ENCODE measurements at regions not wholly inside any gene's neighbourhood (a gene's known extent, or its start where the extent isn't known, plus 50 kb on each side); places are given as distances from the start of the nearest gene placed in this dataset.

DNA sequence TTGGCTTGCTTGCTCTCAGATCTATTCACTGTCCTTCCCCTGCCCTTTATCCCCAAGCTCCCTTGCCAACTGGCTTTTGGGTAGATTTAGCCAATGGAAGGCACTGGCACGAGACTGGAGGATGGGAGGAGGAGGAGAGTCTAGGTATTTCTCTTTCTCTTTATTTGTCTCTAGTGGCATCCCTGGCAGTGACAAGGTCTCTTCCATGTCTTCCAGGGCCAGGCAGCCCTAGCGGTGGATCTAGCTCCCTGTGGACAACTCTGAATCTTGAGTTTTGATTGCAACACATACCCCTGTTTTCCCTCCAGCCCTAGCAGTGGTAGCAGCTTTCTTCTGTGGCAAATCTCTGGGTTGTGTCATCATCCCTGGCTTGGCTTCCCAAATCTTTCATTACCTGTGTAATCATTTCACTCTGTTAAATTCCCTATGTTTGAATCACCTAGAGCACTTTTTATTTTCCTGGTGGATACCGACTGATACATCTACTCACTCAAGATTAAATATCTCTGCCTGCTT, 171.1 kb upstream of the IRX6 start:
- in situ Hi-C loops (cut with HindIII; ENCODE audit: low sequenced_read_pairs) = no loop called here

DNA sequence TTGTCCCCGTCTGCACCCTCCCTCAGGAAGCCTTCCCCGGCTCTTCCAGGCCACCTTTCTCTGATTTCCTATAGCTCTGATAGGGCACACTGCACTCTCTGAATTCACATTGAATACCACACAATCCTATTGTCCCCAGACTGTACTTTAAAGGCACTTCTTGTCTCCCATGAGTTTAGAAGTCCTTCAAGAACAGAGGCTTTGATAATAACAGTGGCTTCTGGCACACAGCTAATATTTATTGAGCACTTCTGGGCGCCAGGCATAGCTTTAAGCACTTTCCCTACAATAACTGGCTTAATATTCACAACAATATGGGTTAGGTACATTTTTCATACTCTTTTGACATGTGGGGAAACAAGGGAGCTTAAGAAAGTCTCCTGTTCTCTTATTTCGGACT, 169.7 kb upstream of the IRX6 start:
- in situ Hi-C loops (cut with HindIII; ENCODE audit: low sequenced_read_pairs) = no loop called here

DNA sequence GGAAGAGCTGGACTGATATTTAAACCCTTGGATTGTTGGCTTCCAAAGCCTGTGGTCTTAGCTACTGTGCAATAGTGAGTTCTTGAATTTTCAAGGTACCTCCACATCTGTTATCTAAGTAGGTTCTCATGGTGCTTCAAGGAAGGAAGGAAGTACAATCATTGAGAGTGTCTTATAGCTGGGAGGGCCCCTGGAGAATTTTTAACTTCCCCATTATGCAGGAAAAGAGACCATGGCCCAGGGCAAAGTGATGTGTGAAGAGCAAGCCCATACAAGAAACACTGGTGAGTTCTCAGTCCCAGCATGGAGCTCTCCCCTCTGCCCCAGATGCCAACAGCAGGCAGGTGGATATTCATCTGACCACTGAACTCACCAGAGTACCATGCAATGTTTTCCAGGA, 169.0 kb upstream of the IRX6 start:
- in situ Hi-C loops (cut with HindIII; ENCODE audit: low sequenced_read_pairs) = no loop called here

DNA sequence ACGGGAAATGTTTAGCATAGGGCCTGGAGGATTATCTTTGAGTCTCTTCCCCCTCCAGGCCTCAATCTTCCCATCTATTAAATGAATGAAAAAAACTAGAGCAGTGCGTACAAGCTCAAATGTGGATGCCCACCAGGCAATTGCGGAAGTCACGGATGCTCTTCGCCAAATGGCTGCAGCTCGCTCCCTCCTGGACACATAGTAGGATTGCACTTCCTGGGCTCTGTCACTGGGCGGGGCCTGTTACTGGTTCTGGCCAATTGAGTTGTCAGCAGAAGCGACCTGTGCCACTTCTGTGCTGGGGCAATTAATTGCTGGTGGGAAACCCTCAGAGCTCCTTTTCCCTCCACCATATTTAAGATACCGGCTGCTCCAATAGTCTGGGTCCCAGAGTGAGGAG, 168.2 kb upstream of the IRX6 start:
- in situ Hi-C loops (cut with HindIII; ENCODE audit: low sequenced_read_pairs) = no loop called here

DNA sequence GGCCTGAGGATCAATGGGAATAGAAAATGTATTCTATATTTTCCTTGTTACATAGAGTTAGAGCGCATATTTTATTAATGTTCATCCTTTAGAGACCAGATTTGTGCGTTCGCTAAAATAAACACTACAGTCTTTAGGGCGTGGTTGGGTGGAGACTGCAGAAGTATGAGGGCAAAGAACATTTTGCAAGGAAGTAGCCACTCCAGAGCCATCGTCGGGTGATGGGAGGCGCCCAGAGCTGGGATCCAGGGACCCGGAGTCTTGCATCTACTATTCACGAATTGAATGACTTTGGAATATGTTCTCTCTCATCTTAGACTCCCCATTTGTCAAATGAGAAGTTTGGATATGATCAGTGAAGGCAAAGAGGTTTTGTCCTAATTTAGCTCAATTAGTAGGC, 154.2 kb upstream of the IRX6 start:
- in situ Hi-C loops (cut with HindIII; ENCODE audit: low sequenced_read_pairs) = no loop called here

DNA sequence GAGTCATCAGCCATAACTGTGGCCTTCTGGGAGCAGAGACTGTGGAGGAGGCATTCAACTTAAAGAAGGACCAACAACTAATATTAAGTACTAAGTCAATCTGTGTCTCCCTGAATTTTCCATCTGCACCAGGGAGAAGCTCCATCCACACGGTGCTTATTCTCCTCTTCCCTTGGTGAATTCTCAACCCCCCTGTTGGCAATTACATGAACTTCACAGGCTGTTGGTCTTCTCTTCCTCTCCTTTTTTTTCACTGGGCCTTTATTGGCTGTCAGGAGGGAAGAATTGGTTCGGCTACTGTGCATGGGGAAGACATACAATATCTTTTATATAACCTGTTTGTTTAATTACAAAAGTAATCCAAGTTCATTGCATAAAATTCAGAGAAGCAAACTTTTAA, 152.8 kb upstream of the IRX6 start:
- in situ Hi-C loops (cut with HindIII; ENCODE audit: low sequenced_read_pairs) = no loop called here

DNA sequence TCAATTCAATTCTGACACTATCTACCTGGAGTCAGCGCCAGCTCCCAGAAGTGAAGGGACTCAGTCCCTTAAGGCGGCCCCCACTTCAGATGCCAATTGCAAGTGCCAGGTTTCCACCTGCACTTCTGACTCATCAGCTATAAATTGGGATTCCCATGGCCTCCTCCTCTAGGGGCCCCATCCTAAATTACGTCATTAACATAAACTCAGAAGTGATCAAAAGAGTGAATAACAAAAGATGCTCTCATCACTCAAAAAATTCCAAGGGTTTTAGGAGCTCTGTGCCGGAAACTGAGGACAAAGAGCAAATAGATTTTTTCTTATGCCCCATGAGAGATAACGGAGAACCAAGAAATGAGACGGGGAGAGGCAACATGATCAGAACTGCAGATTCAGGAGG, 148.6 kb upstream of the IRX6 start:
- in situ Hi-C loops (cut with HindIII; ENCODE audit: low sequenced_read_pairs) = no loop called here

DNA sequence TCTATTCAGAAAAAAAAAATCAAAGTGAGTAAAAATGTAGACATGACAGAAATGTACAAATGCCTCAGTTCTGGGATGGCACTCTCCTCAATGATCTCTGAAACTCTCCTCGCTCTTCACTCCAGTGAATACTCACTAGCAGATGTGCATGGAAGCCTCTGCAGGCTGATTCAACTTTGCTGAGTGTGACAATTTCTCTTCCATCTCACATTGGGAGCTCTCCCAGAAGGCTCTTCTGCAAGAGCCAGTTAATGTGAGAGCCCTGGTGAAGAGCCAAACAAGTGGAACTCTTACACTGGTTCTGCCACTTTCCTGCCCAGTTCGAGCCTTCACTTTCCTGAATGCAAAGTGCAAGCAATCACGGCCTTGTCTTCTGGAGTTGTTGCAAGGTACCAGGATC, 147.1 kb upstream of the IRX6 start:
- in situ Hi-C loops (cut with HindIII; ENCODE audit: low sequenced_read_pairs) = no loop called here

DNA sequence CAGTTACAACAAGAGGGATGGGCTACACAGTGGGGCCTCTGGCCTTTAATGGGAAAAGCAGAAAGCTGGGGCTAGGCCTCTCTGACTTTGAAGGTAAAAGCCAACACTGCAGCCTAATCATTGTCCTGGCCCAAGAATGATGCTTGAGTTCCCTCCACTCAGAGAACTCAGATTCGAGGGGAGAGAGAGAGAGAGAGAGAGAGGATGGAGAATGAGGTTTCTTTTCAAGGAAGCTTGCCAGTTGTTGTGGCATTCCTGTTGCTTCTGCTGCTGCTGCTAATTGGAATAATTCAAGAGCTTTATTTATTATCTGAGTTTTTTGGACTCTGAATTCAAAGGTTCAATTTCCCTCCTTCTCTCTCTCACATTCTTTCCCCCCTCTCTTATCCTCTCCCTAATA, 144.6 kb upstream of the IRX6 start:
- in situ Hi-C loops (cut with HindIII; ENCODE audit: low sequenced_read_pairs) = no loop called here

DNA sequence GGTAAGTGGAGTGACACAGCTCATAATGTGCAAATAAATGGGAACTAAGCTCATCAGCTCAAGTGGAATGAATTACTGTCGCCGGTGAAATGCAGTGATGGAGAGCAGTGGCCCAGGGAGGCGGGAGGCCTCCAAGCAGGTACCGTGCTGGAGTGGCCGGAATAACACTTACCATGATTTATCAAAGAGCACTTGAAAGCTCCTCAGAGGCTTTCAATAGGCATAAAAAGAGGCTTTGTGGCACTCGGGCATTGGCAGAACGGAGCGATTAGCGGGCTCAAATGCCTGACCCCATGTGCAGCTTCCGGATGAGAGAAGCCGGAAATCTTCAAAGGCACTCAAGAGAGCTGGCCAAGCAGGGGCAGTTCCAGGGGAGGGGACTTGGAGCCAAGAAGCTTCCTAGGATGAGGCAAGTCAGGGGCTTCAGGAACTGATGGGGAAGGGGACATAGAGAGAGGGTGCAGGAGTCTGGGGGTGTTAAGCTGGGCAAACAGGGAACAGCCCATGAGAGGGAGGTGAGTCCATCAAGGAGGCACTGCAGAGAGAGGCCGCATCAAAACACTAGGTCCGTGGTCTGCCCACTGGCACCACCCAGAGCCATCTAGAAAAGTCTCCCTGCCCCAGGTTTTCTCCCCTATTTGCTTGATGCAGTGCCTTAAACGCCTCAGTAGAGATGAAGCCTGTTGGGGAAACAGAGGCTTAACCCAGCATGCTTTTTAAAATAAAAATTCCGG, 144.0 kb upstream of the IRX6 start:
- in situ Hi-C loops (cut with HindIII; ENCODE audit: low sequenced_read_pairs) = no loop called here

DNA sequence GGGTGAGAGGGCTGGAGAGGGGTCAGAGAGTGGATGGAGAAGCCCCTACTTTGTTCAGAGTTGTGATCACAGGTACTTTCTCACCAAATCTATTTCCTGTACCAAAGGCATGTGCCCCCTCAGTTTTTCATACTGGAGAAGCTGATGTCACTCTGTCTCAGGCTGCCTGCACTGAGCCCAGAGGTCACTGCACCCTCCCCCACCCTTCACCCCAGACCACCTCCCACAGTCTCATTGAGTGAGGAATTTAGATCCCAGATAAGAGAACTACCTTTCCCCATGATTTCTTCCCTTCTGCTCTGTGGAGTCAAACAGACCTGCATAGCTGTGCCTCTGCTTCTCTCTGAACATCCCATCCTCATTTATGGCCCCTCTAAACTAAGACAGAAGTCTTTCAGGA, 140.0 kb upstream of the IRX6 start:
- in situ Hi-C loops (cut with HindIII; ENCODE audit: low sequenced_read_pairs) = no loop called here

DNA sequence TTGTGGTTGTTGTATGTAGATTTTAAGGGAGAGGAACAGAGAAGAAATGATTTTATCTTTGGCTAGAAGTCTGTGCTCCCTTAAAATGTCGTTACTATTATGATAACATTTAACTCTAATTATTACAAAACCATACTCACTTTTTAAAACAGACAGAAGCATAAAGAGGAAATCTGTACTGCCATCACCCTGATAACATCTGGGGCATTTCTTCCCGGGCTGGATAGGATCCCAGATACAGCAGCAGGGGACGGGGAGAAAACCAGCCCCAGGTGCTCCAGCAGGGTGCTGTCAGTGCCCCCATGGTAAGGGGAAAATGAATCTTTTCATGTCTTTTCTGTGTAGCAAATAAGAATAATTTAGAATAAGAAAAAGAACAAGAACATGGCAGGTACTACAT, 139.4 kb upstream of the IRX6 start:
- in situ Hi-C loops (cut with HindIII; ENCODE audit: low sequenced_read_pairs) = no loop called here

DNA sequence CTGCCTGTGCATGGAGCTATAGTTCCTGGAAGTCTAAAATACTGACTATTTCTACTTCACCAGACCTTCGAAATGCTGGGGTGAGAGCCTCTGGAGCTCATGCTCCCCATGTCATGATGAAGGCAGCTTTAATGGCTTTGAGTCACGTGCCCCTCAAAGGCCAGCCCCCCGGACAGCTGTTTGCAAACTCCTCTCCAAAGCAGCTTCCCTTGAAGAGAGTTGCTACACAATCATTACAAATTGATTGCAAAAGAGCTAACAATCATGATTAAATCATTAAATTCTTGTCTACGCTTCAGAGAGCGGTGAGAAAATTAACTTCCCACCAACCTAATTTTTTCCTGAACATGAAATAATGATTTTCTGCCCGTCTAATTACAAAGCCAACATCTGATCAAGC, 134.8 kb upstream of the IRX6 start:
- in situ Hi-C loops (cut with HindIII; ENCODE audit: low sequenced_read_pairs) = no loop called here

DNA sequence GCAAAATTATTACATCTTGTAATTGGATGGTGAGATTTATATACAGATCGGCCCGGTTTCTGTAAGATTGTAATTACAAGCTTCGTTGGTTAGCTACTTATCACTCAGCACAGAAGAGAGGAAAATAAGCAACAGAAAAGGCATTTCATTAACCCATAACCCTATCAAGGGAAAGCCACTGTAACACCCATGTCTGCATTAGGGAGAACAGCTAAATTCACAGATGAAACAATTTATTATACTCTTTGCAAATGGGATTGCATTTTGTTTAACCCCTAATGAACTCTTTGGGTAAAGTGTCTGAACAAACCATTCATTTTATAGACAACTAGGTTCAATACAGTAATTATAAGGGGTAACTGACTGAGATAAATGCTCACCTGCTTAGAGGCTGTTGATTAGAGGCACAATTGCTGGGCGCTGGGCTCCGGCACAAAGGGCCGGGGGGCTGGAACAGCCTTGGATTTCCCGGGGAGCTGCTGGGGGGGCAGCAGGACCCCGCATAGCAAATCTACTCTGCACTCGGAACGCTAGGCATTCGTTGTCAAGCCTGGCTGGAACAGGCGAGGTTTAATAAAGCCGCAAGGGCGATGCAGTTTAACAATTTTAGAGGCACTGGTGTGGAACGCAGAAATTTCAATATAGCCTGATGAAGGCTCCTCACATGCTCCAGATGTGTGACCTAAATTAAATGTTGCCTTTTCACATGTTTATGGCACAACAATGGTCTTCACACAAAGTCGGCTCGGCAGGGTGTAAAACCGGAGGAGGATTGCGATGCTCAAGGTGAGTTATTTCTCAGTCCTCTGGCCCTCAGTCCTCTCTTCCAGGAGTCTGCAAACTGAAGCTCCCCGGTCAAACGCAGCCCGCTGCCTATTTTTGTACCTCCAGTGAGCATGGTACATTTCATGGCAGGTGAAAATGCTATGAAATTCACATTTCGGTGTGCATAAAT, 134.0 kb upstream of the IRX6 start:
- in situ Hi-C loops (cut with HindIII; ENCODE audit: low sequenced_read_pairs) = no loop called here

DNA sequence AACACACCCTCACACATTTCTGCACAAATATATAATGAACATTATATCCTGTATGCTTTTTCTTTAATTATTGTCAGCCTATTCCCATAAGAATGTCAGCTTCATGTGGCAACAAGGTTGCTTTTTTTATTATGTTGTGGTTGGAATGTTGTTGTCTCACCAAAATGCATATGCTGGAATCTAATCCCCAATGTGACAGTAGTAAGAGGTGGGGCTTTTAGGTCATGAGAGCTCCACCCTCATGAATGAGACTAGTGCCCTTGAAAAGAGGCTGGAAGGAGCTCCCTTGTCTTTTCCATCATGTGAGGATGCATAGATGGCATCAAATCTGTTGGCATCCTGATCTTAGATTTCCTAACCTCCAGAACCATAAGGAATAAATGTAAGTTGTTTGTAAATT, 131.3 kb upstream of the IRX6 start:
- in situ Hi-C loops (cut with HindIII; ENCODE audit: low sequenced_read_pairs) = no loop called here

DNA sequence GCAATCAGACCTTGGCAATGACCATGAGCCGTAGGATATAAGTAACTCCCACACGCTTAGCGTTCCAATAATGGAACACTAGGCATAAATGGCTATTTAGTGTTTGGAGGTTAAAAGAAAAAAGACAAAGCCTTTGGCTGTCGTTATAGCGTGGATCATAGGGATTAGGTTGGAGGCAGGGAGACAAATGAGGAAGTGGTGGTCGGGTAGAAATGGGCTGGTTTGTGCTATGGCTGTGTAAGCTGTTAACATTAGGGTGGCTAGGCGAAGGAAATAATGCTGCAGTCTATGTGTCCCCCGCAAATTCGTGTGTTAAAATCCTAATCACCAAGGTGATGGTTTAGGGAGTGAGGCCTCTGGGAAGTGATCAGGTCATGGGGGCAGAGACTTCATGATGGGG, 120.4 kb upstream of the IRX6 start:
- in situ Hi-C loops (cut with HindIII; ENCODE audit: low sequenced_read_pairs) = no loop called here

DNA sequence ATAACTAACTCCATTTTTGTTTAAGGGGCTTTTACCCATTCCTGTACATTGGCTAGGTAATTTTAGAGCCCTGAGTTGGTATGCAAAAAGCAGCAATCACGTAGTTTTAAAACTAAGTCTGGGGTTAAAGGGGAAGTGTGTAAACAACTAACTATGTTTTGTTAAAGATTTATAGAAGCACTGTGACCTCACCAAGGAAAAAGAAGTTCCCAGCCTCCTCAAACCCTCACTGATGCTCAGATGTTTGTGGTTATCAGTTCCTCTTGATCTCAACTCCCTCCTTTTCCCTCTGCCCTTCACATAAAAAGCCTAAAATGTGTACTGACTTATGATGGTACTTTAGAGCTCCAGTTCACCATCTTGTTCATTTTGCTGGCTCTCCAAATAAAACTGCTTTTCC, 119.9 kb upstream of the IRX6 start:
- in situ Hi-C loops (cut with HindIII; ENCODE audit: low sequenced_read_pairs) = no loop called here

DNA sequence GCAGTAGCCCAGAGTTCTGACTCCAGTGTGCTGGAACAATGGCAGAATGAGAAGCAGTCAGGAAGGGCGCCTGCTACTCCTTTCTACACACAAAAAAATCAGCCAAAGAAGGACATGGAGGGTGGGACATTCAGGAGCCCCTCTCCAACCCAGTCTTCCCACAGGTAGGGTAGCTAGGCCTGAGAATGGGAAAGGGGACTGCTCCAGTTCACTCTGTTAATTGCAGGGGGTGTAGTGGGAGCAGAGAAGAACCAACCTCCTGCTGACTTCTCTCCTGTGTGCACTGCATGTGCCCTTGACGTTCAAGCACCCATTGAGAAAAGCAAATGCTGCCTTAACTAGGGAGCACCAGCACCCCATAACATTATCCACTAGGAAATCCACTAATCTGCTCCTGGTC, 119.1 kb upstream of the IRX6 start:
- in situ Hi-C loops (cut with HindIII; ENCODE audit: low sequenced_read_pairs) = no loop called here

DNA sequence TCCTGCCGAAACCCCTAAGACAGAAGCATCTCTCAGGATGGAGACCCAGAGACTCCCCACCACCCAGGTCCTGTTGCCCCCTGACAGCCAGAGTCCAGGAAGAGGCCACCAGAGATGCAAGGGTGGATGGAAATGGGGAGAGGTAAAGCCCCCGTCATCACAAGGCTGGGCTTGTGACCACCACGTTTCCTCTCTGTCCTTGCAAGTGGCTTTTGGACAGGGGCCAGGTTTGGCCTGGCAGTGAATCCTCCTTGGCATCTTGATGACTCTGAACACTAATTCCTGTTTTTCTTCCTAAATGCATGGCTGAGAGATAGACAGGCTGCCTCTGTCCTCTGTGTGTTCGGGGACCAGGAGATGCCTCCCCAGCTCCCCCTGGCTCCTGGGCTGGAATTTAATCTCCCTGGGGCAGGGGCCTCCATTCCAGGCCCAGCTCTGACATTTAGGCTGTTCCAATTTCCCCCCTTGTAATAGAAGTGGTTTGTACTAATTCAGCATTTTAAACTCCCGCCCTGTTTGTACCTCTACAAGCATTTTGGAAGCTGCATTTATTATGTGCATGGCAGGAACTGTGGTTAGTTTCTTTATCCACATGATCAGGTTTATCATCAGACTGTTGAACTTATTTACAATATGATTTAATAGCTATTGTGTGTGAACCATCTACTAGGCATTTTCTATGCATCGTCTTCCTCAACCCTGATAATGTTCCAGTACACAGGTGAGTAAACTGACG, 116.1 kb upstream of the IRX6 start:
- in situ Hi-C loops (cut with HindIII; ENCODE audit: low sequenced_read_pairs) = no loop called here

DNA sequence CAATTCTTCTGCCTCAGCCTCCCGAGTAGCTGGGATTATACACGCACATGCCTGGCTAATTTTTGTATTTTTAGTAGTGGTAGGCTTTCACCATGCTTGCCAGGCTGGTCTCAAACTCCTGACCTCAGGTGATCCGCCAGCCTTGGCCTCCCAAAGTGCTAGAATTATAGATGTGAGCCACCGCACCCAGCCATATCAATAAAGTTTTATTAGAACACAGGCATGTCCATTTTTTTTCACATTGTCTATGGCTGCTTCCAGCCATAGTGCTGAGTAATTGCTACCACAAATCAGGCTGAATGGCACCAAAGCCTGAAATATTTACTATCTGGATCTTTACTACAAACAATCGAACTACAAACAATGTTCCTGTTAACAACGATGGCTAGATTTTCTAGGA, 114.4 kb upstream of the IRX6 start:
- in situ Hi-C loops (cut with HindIII; ENCODE audit: low sequenced_read_pairs) = no loop called here

DNA sequence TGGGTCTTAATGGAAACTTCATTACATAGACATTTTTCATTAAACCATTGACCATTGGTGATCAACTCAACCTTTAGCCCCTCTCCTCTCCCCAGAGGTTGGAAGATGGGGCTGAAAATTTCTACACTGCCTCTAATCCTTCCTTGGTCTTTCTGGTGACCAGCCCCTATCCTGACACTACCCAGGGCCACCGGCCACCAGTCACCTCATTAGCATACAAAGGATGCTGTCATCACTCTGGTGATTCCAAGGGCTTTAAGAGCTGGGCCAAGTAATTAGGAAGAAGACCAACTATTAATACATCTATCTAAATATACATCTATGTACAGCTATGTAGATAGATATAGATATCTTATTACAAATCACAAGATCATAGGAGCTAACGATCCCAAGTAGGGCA, 111.2 kb upstream of the IRX6 start:
- in situ Hi-C loops (cut with HindIII; ENCODE audit: low sequenced_read_pairs) = no loop called here

Data from DLD1 (cell line).